CD4-positive, alpha-beta T cell treated with Interleukin-15 for 1 hour (primary cell): ENCODE measurements at regions not wholly inside any gene's neighbourhood (a gene's known extent, or its start where the extent isn't known, plus 50 kb on each side); places are given as distances from the start of the nearest gene placed in this dataset.
"Not testable (repeated sequence)": the region's sequence is repeated elsewhere in the genome, so short reads cannot be mapped to it uniquely, and the experiment has no call there.

Experiments used
- DNase-seq: peaks from one replicate; pipeline ENCODE4 v3.0.0-alpha.2; 2020

DNA sequence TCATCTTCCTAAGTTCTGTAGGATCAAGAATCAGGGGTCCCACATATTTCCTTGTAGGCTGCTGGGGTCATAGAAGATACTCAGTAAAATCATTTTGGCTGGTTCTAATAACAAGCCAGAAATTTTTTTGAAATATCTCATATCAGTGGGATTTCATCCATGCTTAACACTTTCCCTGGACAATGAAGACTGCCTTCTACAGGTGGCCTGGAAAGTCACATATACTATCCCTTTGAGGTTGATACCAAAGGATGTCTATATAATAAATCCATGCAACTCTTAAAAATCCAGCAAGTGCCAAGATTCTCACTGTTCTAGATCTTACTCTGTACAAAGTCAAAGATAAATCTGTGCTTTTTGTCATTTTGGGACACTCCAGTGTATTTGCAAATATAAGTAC is 225.8 kb upstream of the NEBL start:
- DNase-seq: no peak

DNA sequence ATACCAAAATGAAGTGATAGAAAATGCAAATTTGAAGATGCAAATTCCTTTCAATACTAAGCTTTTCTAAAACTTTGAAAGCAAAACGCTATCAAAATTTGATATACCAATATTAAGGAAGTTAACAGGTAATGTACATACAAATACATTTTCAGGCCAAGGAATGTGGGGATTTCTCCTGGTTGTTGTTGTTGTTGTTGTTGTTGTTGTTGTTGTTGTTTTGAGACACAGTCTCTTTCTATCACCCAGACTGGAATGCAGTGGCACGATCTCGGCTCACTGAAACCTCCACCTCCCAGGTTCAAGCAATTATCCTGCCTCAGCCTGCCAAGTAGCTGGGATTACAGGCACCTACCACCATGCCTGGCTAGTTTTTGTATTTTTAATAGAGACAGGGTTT is 224.7 kb upstream of the NEBL start:
- DNase-seq: not testable (repeated sequence)

DNA sequence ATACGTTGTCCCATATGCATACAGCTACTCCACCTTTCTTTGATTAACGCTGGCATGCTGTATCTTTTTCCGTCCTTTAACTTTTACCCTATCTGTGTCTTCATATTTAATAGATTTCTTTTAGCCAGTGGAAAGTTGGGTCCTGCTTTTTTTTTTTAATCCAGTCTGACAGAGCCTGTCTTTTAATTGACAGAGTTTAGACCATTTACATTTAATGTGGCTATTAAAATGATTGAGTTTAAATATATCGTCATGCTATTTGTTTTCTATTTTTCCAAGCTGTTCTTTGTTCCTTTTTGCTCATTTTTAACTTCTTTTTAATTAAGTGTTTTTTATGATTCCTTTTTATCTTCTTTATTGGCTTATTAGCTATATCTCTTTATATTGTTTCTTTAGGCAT is 217.6 kb upstream of the NEBL start:
- no peak for DNase-seq

DNA sequence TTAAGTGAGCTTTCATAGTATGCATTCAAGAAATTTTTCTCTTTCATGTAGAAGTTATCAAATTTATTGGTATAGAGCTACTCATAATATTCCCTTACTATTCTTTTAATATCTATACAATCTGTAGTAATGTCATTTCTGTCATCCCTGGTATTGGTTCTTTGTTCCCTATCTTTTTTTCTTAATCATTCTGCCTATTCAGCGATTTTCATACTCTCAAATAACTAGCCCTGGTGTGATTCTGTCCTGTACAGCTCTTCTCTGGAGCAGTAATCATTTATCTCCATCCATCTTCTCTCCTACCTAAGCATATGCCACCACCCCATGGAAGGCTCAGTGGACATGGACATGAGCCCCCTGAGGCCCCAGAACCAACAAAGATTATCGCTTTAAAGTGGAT is 213.2 kb upstream of the NEBL start:
- DNase-seq: no peak

DNA sequence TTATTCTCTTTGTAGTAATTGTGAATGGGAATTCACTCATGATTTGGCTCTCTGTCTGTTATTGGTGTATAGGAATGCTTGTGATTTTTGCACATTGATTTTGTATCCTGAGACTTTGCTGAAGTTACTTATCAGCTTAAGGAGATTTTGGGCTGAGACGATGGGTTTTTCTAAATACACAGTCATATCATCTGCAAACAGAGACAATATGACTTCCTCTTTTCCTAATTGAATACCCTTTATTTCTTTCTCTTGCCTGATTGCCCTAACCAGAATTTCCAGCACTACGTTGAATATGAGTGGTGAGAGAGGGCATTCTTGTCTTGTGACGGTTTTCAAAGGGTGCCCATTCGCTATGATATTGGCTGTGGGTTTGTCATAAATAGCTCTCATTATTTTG is 209.8 kb upstream of the NEBL start:
- DNase-seq: not testable (repeated sequence)

DNA sequence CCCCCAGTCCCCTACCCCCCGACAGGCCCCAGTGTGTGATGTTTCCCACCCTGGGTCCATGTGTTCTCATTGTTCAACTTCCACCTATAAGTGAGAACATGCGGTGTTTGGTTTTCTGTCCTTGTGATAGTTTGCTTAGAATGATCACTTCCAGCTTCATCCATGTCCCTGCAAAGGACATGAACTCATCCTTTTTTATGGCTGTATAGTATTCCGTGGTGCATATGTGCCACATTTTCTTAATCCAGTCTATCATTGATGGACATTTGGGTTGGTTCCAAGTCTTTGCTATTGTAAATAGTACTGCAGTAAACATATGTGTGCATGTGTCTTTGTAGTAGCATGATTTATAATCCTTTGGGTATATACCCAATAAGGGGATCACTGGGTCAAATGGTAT is 208.2 kb upstream of the NEBL start:
- DNase-seq: not testable (repeated sequence)

DNA sequence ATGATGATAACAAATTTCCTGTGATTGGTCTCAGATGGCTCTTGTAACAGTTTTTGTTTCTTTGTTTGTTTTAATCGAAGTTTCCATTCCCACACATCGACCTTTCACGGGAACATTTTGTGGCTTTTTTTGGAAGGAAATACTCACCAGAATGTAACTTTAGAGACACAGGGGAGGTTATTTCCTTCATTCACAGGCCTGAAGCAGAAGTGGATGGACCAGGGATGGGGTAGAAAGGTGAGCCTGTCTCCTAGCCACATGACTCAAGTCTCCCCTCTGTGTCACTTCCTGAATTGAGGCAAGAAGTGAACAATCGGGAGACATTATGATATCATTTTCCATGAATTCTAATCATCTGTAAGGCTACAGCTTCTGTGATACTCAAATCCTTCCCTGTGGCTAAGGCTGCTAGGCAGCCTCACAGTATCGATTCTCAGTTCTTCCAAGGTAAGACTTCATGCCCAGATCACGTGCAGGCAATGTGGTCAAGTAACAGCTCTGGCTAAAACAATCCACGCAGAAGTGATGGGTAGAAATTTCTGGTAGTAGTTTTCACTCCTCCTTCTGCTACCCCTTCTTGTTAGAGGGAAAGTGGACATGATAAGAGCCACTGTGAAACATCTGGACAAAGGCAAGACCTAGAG is 203.9 kb upstream of the NEBL start:
- no peak for DNase-seq

DNA sequence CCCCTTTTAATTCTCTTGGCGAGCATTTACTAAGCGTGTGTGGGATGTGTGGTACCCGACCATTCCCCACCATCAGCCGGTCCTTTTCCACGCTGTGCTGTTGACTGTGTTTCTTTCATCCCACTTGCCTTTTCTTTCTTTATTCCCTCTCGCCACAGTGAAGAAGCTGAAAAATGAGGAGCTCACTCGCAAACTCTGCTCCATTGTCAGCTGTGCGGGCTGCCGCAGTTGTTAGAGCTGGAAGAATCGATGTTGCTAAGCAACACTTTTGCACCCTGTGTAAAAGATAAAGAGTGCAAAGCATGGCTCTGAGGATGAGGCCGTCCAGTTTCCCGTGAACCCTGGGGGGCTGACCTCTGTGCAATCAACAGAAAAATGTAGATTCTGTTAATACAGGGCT is 203.1 kb upstream of the NEBL start:
- no peak for DNase-seq

DNA sequence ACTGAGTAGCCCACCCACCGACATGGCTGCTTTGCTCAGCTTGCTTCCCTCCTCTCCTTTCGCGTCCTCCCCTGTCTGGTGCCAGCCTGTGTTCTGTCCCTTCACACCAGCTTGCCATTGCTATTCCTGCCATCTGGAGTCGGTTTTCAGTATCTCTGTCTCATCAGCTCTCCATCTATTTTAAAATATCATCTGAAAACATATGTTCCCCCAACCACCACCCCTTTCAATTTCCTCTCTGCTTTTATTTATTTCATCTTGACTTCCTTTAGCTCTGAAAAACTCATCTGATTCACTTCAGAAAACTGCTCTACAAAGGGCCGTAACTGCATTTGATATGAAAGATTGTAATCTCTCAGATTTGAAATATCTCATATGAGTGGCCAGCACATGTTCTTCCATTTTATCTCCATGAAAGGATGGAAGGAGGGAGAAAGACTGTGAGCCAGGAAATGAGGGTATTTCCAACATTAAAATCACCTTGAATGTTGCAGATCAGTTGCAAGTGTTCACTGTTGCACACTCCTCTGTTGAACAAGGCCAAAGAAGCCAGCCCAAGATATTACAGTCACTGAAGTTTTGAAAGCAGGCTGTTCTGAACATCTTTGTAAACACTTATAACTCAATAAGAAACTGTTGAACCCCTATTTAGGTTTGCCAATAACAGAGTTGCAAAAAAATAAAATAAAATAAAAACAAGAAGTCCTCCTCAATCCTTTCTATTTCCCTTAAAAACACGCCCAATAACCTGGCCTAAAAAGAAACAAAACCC is 202.4 kb upstream of the NEBL start:
- no peak for DNase-seq

DNA sequence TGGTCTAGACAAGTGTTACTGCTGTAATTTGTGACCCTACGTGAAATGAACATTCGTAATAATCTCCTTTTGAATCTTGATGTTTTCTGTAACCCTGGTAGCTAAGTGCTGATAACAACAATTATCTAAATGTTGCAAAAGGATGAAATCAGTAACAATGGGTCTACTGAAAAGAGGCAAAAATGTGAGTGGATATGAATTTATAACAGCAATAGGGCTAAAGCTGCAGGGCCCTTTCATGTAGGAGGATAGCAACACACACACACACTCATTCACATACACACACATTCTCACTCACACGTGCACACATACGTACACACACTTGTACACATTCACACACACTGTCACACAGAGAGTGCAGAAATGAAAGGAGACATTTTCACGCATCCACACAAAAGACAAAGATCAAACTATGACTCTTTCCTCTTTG is 200.8 kb upstream of the NEBL start:
- no peak for DNase-seq

DNA sequence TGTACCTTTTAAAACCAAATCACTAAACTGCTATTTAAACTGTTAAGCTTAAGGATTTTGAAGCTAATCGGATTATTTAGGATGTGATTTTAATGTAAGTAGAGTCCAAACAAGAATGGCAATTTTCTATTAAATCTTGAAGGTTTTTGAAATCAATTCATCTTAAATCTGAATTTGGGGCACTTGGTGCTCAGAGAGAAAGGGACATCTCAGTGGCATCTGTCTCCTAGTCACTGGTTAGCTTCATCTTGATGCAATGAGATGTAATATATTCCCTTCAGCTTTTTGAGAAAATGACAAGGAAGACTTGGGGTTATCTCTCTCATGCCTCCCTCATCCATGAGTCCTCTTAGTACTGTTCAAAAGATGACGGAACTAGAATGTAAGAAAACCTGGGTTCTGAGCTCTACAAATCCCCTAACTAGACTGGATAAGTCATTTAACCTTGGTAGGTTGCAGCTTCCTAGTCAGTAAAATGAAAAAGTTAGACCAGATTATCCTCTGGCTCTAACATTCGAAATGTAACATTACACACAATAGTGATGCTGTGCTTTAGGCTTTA is 198.5 kb upstream of the NEBL start:
- no peak for DNase-seq

DNA sequence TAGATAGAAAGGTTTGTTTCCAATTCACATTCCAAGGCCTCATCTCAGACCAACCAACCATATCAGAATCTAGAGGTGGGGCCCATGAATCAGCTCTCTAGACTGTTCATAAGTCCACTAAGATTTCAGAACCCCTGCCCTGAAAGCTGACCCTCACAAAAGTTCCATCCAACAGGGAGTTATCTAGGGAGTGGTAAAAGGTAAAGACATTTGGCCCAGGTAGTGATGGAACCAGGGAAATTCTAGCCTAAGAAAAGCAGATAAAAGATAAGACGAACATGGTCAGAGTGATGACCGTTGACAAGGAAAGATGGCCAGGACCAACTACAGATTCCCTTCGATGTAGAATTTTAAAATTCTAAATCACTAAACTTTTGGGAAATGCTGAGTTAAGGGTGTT is 198.0 kb upstream of the NEBL start:
- DNase-seq: no peak

DNA sequence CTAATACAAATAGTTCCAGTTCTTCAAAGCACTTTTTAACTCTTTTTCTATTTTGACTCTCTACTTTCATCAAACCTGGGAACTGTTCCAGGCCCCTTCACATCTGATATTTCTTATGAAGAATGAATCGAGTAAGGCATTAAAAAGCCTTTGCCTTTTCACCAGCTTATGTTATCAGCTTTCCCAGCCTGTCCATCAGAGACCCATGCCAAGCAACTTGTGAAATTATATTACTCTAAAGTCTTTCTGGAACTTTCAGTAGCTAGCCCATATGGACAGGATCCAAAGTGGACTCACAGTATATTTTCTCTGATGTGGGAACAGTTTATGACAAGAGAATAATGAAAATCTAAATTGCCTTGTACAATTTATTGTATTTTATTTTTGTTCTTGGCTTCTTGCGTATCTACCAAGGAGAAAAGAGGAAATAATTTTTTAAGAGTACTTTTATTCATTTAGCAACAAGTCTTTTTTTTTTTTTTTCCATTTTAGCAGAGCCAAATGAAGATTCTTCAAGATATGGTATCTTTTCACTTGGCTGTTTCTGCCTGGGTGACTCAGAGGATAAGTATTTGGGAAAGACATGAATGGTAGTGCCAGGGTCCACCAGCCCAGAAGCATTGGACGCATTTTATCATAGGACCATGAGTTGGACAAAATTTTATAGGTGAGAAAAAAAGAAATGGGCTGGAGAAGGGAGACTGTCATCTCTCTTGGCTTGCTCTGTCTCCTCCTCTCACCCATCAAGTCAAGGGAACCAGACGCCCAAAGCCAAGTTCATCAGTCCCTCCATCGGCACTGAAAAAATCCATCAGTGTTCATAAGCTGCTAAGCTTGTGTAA is 195.8 kb upstream of the NEBL start:
- DNase-seq: no peak

DNA sequence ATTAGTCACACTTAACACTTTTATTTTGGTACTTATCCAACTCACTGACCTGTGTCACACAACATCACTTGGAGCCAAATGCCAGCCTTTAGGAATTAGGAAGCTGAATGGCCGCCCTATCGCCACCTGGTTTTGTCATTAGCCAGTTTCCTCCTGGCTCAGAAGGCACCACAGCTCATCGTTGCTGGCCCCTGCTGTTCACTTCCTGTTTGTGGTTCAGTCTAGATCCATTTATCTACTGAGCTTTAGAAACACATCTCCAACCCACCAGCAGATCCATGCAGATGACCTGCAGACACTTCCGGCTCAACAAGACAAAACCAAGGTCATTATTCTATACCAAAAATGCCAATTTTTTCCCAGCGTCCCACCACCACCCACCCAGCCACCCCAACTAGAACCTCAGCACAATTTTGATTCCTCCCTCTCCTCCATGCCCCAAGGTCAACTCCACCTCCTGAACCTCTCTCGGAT is 193.5 kb upstream of the NEBL start:
- no peak for DNase-seq

DNA sequence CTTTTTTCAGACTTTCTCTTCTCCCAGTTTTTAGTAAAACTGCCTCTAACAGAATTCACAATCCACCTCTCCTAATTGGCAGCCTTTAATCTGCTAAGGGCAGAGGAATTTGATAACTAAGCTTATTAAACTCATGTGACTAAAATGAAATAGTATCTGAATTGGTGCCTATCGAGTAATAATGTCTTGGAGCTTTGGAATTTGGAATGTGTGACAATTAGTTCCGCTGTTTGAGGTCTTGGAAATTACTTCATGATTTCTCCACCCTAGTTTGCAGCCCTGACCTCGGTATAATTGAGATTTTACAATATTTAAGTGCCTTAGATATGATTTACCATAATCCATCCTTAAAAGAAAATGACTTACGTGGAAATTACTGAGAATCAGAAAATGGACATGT is 190.4 kb upstream of the NEBL start:
- DNase-seq: no peak

DNA sequence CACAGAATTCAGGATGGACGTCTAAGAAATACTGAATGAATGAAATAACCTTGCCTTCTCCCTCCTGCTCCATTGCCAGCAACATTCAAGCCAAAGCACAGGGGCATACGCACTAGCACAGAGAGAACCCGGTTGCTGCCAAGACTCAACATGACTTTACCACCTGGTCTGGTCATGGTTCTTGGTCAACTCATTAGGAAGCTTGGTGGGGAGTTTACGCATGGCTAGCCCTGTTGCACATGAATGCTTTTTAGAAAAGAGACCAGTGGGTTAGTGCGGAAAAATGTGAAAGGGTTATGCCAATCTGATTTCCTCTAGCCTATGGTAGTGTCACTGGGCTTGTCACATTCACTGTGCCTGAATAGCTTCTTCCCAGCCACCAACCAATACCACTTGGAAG is 187.6 kb upstream of the NEBL start:
- DNase-seq: no peak

DNA sequence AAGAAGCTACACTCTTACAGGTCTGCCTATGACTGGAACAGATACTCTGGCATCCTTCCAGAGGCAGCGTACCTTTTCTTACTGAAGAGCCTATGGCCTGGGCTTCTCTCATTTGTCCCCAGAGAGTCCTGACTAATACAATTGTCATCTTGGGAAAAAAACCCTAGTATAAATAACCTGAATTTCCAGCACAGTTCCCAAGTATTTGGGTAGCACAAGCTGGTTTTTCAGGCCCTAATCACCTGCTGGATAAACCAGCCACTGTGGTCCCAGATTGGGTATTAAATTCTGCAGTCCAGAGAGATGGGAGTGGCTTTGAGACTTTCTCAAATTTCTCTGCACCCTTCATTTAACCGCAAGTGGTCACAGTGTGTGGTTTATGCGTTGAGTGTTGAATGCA is 186.8 kb upstream of the NEBL start:
- no peak for DNase-seq

DNA sequence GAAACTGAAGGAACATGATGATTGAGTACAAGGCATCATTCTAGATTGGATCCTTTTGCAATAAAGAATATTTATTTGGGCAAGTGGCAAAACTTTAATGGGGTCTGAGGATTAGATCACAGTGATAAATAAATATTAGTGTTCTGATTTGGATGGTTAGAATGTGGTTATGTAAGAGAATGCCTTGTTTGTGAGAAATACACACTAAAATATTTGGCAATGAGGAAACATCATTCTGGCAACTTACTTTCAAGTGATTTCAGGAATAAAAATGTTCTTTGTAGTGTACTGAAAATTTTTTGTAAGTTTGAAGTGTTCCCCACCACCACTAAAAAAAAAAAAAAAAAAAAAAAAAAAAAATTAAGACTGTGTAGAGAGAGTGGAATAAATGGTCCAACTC is 185.1 kb upstream of the NEBL start:
- DNase-seq: no peak

DNA sequence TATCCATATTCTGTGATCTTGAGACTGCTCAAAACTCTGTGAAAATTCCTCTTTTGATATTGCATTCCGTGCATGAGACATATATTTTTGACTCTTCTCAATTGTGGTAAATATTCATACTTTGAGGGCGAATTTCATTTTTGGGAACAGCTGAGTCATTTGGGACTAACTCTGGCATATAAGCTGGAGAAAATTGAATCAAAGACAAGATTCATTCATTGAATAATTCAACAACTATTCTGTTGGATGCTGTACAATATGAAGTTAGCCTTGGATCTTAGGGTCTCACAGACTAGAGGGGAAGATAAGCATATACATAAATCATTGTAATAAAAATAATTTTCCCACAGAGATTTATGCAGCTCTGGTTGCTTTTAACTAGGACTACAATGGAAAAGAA is 183.2 kb upstream of the NEBL start:
- DNase-seq: no peak

DNA sequence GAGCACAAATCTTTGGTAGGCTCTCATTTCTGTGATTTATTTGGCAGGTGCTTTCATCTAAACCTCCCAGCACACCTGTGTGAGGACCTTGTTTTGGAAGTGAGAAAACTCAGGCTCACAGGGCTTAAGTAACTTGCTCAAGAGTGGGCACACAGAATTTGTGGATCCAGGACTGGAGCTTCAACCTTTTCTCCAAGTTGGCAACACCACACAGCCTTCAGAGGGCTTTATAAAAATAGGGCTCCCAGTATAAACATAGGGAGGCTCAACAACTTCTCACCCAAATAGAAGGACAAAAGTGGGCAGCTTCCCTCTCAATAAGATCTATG is 182.2 kb upstream of the NEBL start:
- no peak for DNase-seq

DNA sequence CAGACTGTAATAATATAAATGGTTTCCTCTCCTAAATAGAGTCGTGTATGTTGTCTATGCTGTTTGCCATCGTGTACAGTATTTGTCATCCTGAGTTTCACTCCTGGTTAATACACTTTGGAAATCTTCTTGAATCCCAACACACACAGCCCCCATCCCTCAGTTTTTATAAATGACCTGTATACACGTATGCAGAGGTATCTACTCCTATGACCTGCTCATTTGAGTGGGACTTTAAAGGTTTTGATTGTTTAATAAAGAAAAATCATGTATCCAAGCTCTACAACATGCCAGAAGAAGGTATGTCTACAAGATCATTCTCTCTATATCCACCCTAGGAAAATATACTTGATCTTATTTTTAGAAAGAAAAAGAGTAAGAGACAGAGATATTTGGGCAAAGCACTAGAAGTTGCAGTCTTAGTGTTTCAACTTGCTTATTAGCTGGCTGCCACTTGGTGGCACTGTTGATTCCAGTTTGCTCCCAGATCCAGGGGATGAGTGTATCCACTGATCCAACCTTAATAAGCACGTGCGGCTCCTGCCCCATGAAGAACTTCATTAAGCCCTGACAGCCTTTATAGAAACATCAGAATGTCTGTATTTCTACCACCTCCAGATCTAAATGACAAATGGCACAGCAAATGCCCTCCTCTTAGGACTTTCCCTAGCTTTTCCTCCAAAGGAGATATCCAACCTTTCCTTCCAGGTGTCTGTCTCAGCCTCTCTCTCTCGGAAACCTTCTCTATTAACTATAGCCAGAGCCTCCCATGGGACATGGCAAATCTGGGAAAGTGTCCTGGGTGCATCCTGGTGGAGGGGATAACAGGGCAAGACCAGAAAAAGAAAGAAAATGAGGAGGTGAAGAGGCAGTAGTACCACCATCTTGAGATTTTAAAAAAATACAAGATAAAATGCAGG is 181.6 kb upstream of the NEBL start:
- peak; percentile 18 for DNase-seq

DNA sequence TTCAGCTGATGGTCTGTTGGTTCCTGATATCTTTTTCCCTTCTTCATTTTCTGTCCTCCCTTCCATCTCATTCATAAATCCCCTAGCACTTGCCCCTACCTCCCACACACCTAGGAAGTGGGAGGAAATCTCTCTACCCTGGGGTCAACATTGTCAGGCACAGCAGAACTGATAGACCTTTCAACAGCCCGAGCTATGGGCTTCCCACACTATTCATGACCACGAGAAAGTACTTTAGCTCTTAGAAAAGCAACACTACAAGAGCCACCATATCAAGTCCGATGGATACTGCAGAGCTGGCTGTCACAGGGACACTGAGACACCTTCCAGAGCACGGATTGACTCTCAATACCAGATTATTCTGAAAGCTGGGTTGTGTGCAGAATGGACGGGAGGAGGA is 180.6 kb upstream of the NEBL start:
- no peak for DNase-seq

DNA sequence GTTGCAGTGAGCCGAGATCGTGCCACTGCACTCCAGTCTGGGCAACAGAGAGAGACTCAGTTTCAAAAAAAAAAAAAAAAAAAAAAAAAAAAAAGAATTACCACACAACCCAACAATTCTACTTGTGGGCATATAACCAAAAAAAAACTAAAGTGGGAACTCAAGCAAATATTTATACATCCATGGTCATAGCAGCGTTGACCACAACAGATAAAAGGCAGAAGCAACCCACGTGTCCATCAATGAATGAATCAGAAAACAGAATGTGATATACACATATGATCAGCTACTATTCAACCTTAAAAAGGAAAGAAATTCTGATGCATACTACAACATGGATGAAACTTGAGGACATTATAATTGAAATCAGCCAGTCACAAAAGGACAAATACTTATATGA is 179.3 kb upstream of the NEBL start:
- DNase-seq: no peak
